HG03045 (cell line): ENCODE measurements at regions not wholly inside any gene's neighbourhood (a gene's known extent, or its start where the extent isn't known, plus 50 kb on each side); places are given as distances from the start of the nearest gene placed in this dataset.

ENCODE experiments used
- ATAC-seq: cut with Tn5 transposase; IDR thresholded peaks from one replicate; pipeline ENCODE4 v1.9.1; 2021; ENCODE audit warnings: mild to moderate bottlenecking, moderate library complexity; ENCODE audit not compliant: unreplicated experiment

- no peak for ATAC-seq
Measured at GRCh38 chrX:39121903-39122302, 320.6 kb downstream of the MID1IP1 start.

- no peak for ATAC-seq
Measured at GRCh38 chrX:39125834-39126233, 324.6 kb downstream of the MID1IP1 start.

GRCh38 chrX:39133971-39134370 is 332.7 kb downstream of the MID1IP1 start:
- no peak for ATAC-seq

DNA sequence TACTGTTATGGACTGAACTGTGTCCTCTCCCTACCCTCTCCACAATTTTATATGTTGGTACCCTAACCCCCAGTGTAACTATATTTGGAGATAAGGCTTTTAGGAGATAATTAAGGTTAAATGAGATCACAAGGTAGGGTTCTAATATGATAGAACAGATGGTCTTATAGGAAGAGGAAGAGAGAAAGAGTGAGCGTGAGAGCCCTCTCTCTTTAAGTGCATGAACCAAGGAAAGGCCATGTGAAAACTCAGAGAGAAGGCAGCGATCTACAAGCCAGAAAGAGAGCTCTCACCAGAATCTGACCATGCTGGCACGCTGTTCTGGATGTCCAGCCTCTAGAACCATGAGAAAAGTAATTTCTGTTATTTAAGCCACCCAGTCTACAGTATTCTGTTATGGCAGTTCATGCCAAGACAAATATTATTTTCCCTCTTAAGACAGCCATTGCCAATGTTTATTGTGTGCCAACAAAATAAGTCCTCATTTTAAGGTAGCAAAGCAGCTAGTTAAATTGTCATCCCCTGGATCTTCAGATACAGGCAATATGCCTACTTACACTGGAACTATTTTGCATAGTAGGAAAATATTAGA is 336.2 kb downstream of the MID1IP1 start:
- no peak for ATAC-seq

DNA sequence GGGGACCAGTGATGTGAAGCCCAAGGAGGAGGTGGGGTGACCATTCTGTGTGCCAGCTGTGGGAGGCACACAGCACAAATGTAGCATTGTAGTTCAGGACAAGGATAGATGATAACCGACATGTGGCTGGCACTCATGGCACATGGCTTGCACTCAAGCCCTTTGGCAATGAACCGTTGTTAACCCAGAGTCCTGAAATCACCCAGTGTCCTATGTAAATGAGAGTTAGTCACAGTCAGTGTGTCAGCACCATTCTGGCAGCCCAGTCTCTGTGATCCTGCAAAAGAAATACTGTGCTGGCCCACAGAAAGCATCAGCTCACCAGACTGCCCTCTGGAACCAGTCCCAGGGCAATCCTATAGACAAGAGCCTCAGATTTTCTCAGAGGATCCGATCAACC is 339.3 kb downstream of the MID1IP1 start:
- ATAC-seq = no peak

DNA sequence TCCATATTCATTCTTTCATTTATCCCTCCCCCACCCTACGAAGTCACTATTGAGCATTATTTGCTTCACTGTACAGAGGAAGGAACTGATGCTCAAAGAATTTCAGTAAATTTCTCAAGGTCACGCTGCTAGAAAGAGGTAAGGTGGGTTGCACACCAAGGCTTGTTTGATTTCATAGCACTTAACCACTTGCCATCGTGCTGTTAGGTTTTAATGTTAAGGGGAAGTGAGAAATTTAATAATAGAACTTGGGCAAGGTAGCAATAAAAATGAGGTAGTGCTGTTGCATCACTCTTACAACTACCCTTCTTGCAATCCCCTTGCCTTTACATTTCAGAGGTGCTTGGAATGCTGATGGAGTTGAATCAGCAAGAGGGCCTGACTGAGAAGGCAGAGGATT is 343.1 kb downstream of the MID1IP1 start:
- no peak for ATAC-seq

DNA sequence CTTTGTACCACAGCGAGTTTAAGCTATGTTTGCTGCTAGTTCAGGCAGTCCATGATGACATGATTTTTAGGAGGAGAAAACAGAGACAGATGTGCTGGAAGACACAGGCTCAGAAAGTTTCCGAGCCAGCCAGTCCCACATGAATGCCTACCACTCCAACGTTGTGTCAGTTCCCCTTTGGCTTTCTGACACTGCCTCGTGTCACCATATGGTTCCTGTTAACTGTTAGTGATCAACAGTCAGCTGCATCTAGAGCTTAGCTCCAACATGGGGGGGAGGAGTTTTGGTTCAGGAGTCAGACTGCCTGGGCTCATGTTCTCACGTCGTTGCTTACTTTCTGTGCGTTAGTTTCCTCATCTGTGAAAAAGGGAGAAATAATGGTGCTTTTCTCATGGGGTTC is 343.7 kb downstream of the MID1IP1 start:
- ATAC-seq = no peak

- ATAC-seq = no peak
Measured at GRCh38 chrX:39145859-39146258, 344.6 kb downstream of the MID1IP1 start.

DNA sequence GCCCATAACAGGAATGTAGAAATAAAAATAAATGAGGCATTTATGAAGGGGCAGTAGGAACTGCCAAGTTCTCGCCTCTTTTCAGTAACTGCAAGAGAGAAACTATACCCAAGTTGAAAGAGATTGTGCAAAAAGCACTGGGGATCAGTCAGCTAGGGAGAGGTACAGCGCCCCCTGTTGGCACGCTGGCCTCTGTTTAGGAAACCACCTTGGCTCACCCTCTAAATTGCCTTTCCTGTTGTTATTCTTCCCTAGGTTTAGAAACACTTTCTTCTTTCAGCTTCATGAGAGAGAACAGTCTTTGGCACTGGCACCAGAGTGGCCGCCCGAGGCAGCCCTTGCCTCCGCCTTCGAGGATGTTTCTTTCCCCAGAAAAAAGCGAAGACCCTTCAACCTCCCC is 348.5 kb downstream of the MID1IP1 start:
- ATAC-seq = no peak

DNA sequence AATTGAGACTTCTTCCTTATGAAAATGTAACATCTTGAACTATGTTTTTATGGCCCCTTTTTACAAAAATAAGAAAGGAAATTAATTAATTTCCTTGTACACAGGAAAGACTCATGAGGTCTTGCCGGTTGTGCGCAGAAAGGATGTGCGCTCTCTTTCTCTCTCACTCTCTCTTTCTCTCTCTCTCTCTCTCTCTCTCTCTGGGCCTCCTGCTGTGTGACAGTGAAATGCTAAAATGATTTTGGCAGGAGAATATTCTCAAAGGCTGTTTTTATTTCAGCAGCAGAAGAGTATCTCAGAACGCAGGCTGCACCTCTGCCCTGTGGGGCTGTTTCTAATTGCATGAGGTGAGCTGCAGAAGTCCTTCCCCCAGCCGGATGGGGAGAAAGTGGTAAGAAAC is 349.0 kb downstream of the MID1IP1 start:
- ATAC-seq = no peak

- no peak for ATAC-seq
Measured at GRCh38 chrX:39150621-39151020, 349.4 kb downstream of the MID1IP1 start.

- ATAC-seq = no peak
Measured at GRCh38 chrX:39152106-39152649, 350.9 kb downstream of the MID1IP1 start.

DNA sequence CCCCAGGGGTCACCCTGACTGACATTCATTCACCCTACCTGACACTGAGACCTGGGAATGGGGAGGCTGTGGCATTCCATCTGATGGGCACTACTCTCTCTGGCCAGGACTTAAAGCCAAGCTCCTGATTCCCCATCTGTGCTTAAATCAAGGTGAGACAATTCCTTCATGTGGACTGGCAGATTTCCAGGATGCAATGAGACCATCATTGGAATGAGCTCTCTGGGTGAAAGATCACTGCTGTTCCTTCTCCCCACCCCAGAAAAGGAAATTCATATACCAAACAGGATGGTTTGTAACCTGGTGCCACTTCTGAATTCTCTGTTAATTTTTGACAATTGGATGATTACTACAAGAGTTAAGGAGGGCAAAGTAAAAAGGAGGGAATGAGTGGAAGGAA is 354.8 kb downstream of the MID1IP1 start:
- no peak for ATAC-seq

DNA sequence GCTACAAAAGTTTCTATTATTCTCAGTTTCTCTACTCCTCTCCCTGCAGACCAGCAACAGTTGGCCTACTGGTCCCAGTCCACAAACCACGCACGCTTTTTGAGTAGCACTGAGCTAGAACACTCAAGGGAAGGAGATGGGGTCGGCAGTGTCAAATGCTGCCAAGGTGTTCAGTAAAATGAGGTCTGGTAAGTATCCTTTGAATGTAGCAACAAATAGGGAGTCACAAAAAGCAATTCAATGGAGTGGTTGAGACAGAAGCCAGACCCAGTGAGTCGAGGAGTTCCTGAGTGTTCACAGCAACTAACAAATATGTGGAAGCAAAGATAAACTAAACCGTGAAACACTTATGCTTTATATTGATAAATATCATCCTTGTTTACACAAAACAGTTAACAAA is 355.7 kb downstream of the MID1IP1 start:
- no peak for ATAC-seq

GRCh38 chrX:39157796-39158195 is 356.5 kb downstream of the MID1IP1 start:
- no peak for ATAC-seq

- no peak for ATAC-seq
Measured at GRCh38 chrX:39158801-39159657, 357.8 kb downstream of the MID1IP1 start.

- no peak for ATAC-seq
Measured at GRCh38 chrX:39159921-39160507, 358.8 kb downstream of the MID1IP1 start.

DNA sequence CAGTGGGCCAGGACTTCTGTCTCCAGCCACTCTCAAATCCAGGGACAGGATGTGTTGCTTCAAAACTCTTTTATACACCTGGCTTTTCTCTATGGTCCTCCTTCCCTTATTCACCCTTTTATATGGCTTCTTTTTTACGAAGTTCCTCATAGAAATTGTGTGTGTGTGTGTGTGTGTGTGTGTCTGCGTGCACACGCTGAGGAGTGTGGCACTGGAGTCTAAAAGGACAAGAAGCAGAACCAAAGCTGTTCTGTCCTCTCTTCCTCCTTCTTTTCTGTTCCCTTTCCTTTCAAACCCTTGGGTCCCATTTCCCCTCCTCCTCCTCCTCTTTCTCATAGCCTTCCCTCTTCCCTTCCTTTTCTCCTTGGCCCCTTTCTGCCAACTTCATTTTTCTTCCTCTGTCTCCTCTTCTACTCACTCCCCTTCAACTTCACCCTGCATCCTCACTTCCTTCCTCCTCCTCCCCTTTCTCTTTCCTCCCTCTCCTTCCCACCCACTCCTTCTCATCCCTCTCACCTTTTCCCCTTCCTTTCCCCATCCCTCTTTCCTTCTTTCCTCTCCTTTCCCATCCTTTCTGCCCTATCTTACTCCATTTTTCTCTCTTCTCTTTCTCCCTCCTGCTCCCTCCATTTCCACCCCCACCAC is 360.5 kb downstream of the MID1IP1 start:
- ATAC-seq = no peak

DNA sequence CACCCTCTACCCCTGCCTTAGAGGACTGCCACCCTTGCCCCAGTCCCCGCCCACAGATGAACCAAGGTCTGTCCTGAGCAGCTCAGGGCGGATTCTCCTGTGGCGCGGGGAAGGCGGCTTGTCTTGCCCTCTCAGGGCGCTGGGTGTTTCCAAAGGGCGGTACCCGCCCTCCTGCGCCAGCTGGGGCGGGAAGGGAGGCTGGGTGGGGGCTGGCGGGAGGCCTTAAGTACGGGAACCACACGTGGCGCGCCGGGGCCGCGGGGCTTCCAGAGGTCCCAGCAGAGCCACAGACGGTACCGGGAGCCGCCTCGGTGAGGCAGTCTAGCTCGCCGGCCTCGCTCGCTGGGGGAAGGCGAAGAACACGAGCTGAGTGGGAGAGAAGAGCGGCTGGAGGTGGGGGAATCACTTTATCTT is 361.1 kb downstream of the MID1IP1 start:
- no peak for ATAC-seq

- no peak for ATAC-seq
Measured at GRCh38 chrX:39163581-39164126, 362.4 kb downstream of the MID1IP1 start.

GRCh38 chrX:39164212-39164611 is 363.0 kb downstream of the MID1IP1 start:
- ATAC-seq = no peak
